Suprapubic skin (tissue), 4 donors: ENCODE measurements at regions not wholly inside any gene's neighbourhood (a gene's known extent, or its start where the extent isn't known, plus 50 kb on each side); places are given as distances from the start of the nearest gene placed in this dataset.
"Not testable (repeated sequence)": the region's sequence is repeated elsewhere in the genome, so short reads cannot be mapped to it uniquely, and the experiment has no call there.

Experiments used
- DNase-seq, 2 donors: peaks; one replicate each; pipeline ENCODE4 v3.0.0-alpha.2; 2019; ENCODE audit warnings: low spot score in 2 of 2
- H3K27ac ChIP-seq: fragments of 200-600 bp; sonication (generic); one replicate; pipeline ENCODE4 v1.5.1; 2019
- H3K27me3 ChIP-seq: fragments of 200-600 bp; sonication (generic); one replicate; pipeline ENCODE4 v1.5.1; 2019
- H3K36me3 ChIP-seq: fragments of 200-600 bp; sonication (generic); one replicate; pipeline ENCODE4 v1.5.1; 2019
- H3K4me1 ChIP-seq: fragments of 200-600 bp; sonication (generic); one replicate; pipeline ENCODE4 v1.5.1; 2019
- H3K4me3 ChIP-seq: fragments of 200-600 bp; sonication (generic); one replicate; pipeline ENCODE4 v1.5.1; 2019; ENCODE audit warnings: mild to moderate bottlenecking
- H3K9me3 ChIP-seq: fragments of 200-600 bp; sonication (generic); one replicate; pipeline ENCODE4 v1.5.1; 2019
- CTCF ChIP-seq, 2 donors: fragments of 200-600 bp in 1 of 2; fragments of 450-650 bp in 1 of 2; sonication (generic) in 1 of 2; IDR thresholded peaks; one replicate each; pipeline ENCODE4 v1.5.1; 2016 to 2019; ENCODE audit warnings: antibody characterized with exemption in 2 of 2, mild to moderate bottlenecking in 1 of 2, moderate library complexity in 1 of 2
- EP300 ChIP-seq: sonication (generic); formaldehyde crosslinking; IDR thresholded peaks from one replicate; pipeline ENCODE4 v1.6.1; 2017; ENCODE audit warnings: antibody characterized with exemption
- POLR2A ChIP-seq, 2 donors: fragments of 450-650 bp; IDR thresholded peaks; one replicate each; pipeline ENCODE4 v1.6.1; 2017; ENCODE audit warnings: antibody characterized with exemption in 2 of 2, mild to moderate bottlenecking in 2 of 2, moderate library complexity in 2 of 2
- POLR2AphosphoS5 ChIP-seq, 3 donors: sonication (generic); formaldehyde crosslinking; IDR thresholded peaks; one replicate each; pipeline ENCODE4 v1.6.1; 2017; ENCODE audit warnings: antibody characterized with exemption in 3 of 3
- WGBS: methylation state at CpG from one replicate; pipeline ENCODE4 v1.1.5; 2018; 5-methylcytosine and 5-hydroxymethylcytosine counted together

DNA sequence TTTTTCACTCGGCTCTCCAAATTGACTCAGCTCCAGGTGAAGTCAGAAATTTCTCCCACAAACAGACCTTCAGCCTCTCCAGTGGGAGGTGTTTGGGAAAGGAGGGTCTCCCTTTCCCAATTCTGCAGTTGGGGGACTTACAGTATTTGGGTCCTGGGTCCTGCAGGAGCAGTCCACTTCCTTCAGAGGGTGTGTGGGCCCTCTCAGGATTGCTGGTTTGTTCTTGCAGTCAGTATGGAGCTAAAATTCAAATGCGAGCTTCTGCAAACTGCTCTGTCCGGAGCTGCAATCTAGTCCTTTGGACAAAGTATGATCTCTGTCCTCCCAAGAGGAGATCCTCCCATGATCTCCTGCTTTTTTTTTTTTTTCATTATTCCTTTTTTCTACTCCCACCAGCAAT, 87.9 kb upstream of the MSTN start:
- Histone ChIP-seq H3K4me3 (no peak overlapping the region), H3K4me1 (no peaks in the 10 kb centered on the region), H3K27ac (no peak overlapping the region), H3K9me3 (no peaks in the 10 kb centered on the region), H3K27me3 (no peaks in the 10 kb centered on the region), H3K36me3 (no peaks in the 10 kb centered on the region)
- 88% methylated on average over 3 of the region's 3 CpGs for WGBS
- TF ChIP-seq EP300 (no peak), POLR2A (IDR thresholded peaks at IDR 0.05) (no peak), POLR2AphosphoS5 (IDR thresholded peaks at IDR 0.05) (no peak), CTCF (IDR thresholded peaks at IDR 0.05) (no peak)
- no peak for DNase-seq

GRCh38 chr2:190149908-190150307, 87.4 kb upstream of the MSTN start:
- H3K9me3 ChIP-seq, result no peaks in the 10 kb centered on the region
- no peak for TF ChIP-seq POLR2AphosphoS5 (IDR thresholded peaks at IDR 0.05)
- TF ChIP-seq EP300, result no peak

GRCh38 chr2:190149200-190149599, 86.7 kb upstream of the MSTN start:
- Histone ChIP-seq H3K4me3 (no peak overlapping the region), H3K27me3 (no peaks in the 10 kb centered on the region), H3K36me3 (no peaks in the 10 kb centered on the region), H3K27ac (no peak overlapping the region), H3K4me1 (no peaks in the 10 kb centered on the region), H3K9me3 (no peaks in the 10 kb centered on the region)
- DNase-seq, result no peak
- no peak for TF ChIP-seq CTCF (IDR thresholded peaks at IDR 0.05)
- no peak for TF ChIP-seq EP300
- WGBS, result 90% methylated on average over 4 of the region's 4 CpGs

More at GRCh38 chr2:190149908-190150307, 87.4 kb upstream of the MSTN start:
- H3K4me3 ChIP-seq, result no peak overlapping the region
- no peaks in the 10 kb centered on the region for H3K27me3 ChIP-seq
- no peak overlapping the region for H3K27ac ChIP-seq
- no peaks in the 10 kb centered on the region for H3K36me3 ChIP-seq
- no peaks in the 10 kb centered on the region for H3K4me1 ChIP-seq
- no peak for DNase-seq
- WGBS, result 49% methylated on average over 6 of the region's 6 CpGs

DNA sequence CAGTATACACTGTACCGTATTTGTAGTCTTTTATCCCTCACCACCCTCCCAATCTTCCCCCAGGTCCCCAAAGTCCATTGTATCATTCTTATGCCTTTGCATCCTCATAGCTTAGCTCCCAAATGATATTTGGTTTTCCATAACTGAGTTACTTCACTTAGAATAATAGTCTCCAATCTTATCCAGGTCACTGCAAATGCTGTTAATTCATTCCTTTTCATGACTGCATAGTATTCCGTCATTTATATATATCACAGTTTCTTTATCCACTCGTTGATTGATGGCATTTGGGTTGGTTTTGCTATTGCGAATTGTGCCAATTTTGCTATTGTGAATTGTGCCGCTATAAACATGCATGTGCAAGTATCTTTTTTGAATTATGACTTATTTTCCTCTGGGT, 83.6 kb upstream of the MSTN start:
- not testable (repeated sequence) for H3K4me3 ChIP-seq, H3K9me3 ChIP-seq, H3K27me3 ChIP-seq, H3K36me3 ChIP-seq, H3K4me1 ChIP-seq, DNase-seq, H3K27ac ChIP-seq
- 93% methylated on average over 5 of the region's 5 CpGs for WGBS

GRCh38 chr2:190140474-190140873, 77.9 kb upstream of the MSTN start:
- H3K27ac ChIP-seq, DNase-seq, H3K27me3 ChIP-seq, H3K4me1 ChIP-seq, H3K9me3 ChIP-seq, H3K36me3 ChIP-seq, H3K4me3 ChIP-seq: not testable (repeated sequence)
- WGBS, result 94% methylated on average over 2 of the region's 2 CpGs

GRCh38 chr2:190139371-190139770, 76.8 kb upstream of the MSTN start:
- TF ChIP-seq CTCF (IDR thresholded peaks at IDR 0.05) (no peak), POLR2A (IDR thresholded peaks at IDR 0.05) (no peak), EP300 (no peak), POLR2AphosphoS5 (IDR thresholded peaks at IDR 0.05) (no peak)
- Histone ChIP-seq H3K27ac (no peak overlapping the region), H3K9me3 (no peaks in the 10 kb centered on the region), H3K4me1 (no peaks in the 10 kb centered on the region), H3K4me3 (no peak overlapping the region), H3K36me3 (no peaks in the 10 kb centered on the region), H3K27me3 (no peaks in the 10 kb centered on the region)
- DNase-seq, result no peak
- WGBS, result 94% methylated on average over 1 of the region's 1 CpG

DNA sequence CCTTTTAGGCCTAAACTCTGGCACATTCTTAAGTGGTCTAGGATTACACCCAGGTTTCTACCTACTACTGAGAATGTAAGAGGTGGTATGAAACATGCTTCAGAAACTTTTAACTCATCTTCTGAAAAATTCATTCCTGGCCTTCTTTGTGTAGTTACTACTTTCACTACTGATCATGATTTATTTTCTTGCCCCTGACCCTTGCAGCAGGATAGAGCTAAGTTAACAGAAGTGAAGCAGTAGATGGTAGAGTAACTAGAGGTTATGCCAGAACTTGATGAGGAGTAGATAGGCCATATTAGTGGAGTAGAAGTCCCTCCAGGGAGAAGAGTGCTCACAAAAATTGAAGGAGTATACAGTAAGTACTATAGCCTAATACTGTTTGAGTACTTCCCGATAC, 75.5 kb upstream of the MSTN start:
- Histone ChIP-seq H3K4me1 (no peaks in the 10 kb centered on the region), H3K27me3 (no peaks in the 10 kb centered on the region), H3K9me3 (no peaks in the 10 kb centered on the region), H3K4me3 (no peak overlapping the region), H3K27ac (no peak overlapping the region), H3K36me3 (no peaks in the 10 kb centered on the region)
- TF ChIP-seq POLR2A (IDR thresholded peaks at IDR 0.05), result no peak
- TF ChIP-seq POLR2AphosphoS5 (IDR thresholded peaks at IDR 0.05), result no peak
- no peak for TF ChIP-seq CTCF (IDR thresholded peaks at IDR 0.05)
- no peak for TF ChIP-seq EP300
- 96% methylated on average over 1 of the region's 1 CpG for WGBS
- DNase-seq, result no peak
